Spleen (tissue), 7 donors: ENCODE measurements at regions not wholly inside any gene's neighbourhood (a gene's known extent, or its start where the extent isn't known, plus 50 kb on each side); places are given as distances from the start of the nearest gene placed in this dataset.

Experiments used
- CTCF ChIP-seq, 11 experiments: fragments of 200-600 bp in 7 of 11; fragments of 450-650 bp in 4 of 11; sonication (generic) in 4 of 11; IDR thresholded peaks in 8 of 11; conservative IDR thresholded peaks in 3 of 11; 1 replicate in 7 of 11; 2 replicates in 4 of 11; pipeline versions ENCODE4 v1.4.0 to v1.8.0; 2016 to 2021; ENCODE audit warnings: antibody characterized with exemption in 11 of 11, inconsistent platforms in 4 of 11, mild to moderate bottlenecking in 1 of 11
- POLR2AphosphoS5 ChIP-seq, 3 donors: sonication (generic); formaldehyde crosslinking; IDR thresholded peaks; one replicate each; pipeline ENCODE4 v1.5.1; 2017; ENCODE audit warnings: antibody characterized with exemption in 3 of 3
- donor health status: DM: no; HTN: no; CAD: no; lungs with moderate emphysema.
- donor health status: DM: no; HTN: no; CAD: no.
- donor health status: DM: no; HTN: no; CAD: no.

- TF ChIP-seq CTCF (IDR thresholded peaks at IDR 0.05 in 8 of 11, conservative IDR thresholded peaks at IDR 0.05 in 3 of 11) (no peak), POLR2AphosphoS5 (IDR thresholded peaks at IDR 0.05) (no peak)
Observed at GRCh38 chr2:55986700-55987440, 63.3 kb upstream of the EFEMP1 start.
